Stomach (tissue), 4 donors: ENCODE measurements at regions not wholly inside any gene's neighbourhood (a gene's known extent, or its start where the extent isn't known, plus 50 kb on each side); places are given as distances from the start of the nearest gene placed in this dataset.

Experiments
- EP300 ChIP-seq: sonication (generic); formaldehyde crosslinking; IDR thresholded peaks from one replicate; pipeline ENCODE4 v1.6.1; 2017; ENCODE audit warnings: antibody characterized with exemption
- POLR2A ChIP-seq, 4 donors: fragments of 450-650 bp; IDR thresholded peaks; one replicate each; pipeline ENCODE4 v1.6.1; 2016; ENCODE audit warnings: antibody characterized with exemption in 4 of 4, control low read depth in 2 of 4, mild to moderate bottlenecking in 1 of 4, moderate library complexity in 1 of 4
- POLR2AphosphoS5 ChIP-seq, 3 donors: sonication (generic); formaldehyde crosslinking; IDR thresholded peaks; one replicate each; pipeline ENCODE4 v1.6.1; 2016; ENCODE audit warnings: antibody characterized with exemption in 3 of 3
- TF ChIP-seq, protein P1 (sequence below), 7 experiments: fragments of 450-650 bp in 4 of 7; fragments of 200-600 bp in 3 of 7; sonication (generic) in 3 of 7; IDR thresholded peaks; one replicate each; pipeline ENCODE4 v1.5.1; 2016 to 2019; ENCODE audit warnings: antibody characterized with exemption in 7 of 7, control low read depth in 2 of 7, mild to moderate bottlenecking in 1 of 7

DNA sequence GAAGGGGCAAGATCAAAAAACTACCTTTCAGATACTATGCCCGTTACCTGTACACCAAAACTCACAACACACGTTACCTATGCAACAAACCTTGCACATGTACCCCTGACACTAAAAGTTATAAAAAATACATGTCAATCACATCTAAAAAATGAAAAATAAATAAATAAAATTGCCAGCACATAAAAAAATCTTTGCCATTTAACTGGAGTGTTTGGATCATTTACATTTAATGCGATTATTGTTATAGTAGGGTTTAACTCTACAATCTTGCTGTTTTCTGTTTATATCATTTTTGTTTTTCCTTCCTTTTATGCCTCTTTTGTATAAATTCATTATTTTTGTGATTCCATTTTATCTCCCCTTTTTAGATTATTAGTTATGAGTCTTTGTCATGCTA is 106.3 kb downstream of the RFX6 start:
- TF ChIP-seq POLR2AphosphoS5 (IDR thresholded peaks at IDR 0.05) (no peak), EP300 (no peak), POLR2A (IDR thresholded peaks at IDR 0.05) (no peak)
- TF ChIP-seq, protein P1, sequence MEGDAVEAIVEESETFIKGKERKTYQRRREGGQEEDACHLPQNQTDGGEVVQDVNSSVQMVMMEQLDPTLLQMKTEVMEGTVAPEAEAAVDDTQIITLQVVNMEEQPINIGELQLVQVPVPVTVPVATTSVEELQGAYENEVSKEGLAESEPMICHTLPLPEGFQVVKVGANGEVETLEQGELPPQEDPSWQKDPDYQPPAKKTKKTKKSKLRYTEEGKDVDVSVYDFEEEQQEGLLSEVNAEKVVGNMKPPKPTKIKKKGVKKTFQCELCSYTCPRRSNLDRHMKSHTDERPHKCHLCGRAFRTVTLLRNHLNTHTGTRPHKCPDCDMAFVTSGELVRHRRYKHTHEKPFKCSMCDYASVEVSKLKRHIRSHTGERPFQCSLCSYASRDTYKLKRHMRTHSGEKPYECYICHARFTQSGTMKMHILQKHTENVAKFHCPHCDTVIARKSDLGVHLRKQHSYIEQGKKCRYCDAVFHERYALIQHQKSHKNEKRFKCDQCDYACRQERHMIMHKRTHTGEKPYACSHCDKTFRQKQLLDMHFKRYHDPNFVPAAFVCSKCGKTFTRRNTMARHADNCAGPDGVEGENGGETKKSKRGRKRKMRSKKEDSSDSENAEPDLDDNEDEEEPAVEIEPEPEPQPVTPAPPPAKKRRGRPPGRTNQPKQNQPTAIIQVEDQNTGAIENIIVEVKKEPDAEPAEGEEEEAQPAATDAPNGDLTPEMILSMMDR (IDR thresholded peaks at IDR 0.05): no peak
